A549 (cell line): ENCODE measurements at regions not wholly inside any gene's neighbourhood (a gene's known extent, or its start where the extent isn't known, plus 50 kb on each side); places are given as distances from the start of the nearest gene placed in this dataset.

Experiments used
- ATAC-seq, 2 experiments: fragments of 200-7000 bp in 1 of 2; fragments of >200 bp in 1 of 2; cut with Nextera tagmentation in 1 of 2; cut with Tn5 transposase in 1 of 2; 3 replicates each; pipeline versions ENCODE4 v1.8.0 to v1.9.1; 2018 to 2020; ENCODE audit warnings: mild to moderate bottlenecking in 1 of 2, moderate library complexity in 1 of 2
- CTCF ChIA-PET: fragments of 300-600 bp; sonication (Branson Sonifier 250); formaldehyde crosslinking; extraction: SDS; loops from one replicate; lab custom pipeline; 2021; ENCODE audit warnings: antibody characterized with exemption, inconsistent platforms; lab: Yijun Ruan, JAX
- POLR2A ChIA-PET: fragments of 350-600 bp; formaldehyde crosslinking; extraction: SDS; loops from one replicate; lab custom pipeline; 2021; ENCODE audit warnings: antibody characterized with exemption, inconsistent platforms; lab: Yijun Ruan, JAX
- DNase-seq, 2 experiments: peaks; one replicate each; pipeline versions ENCODE4 v3.0.0 to v3.0.0-alpha.2; 2011 to 2016; ENCODE audit warnings: low read depth in 1 of 2, low spot score in 1 of 2
- FAIRE-seq: peaks from 2 replicates; lab custom pipeline; 2011; peaks lifted over from hg19 to GRCh38; lab: Jason Lieb, UNC
- H3K27ac ChIP-seq, 2 experiments: fragments of >200 bp; sonication (Bioruptor Twin); formaldehyde crosslinking; 3 replicates each; pipeline ENCODE4 v1.5.1; 2016 to 2017
- H3K4me1 ChIP-seq: fragments of >200 bp; sonication (Bioruptor Twin); formaldehyde crosslinking; 3 replicates; pipeline ENCODE4 v1.6.1; 2016
- H3K4me2 ChIP-seq: fragments of >200 bp; sonication (Bioruptor Twin); formaldehyde crosslinking; 3 replicates; pipeline ENCODE4 v1.6.1; 2016
- H3K4me3 ChIP-seq: fragments of >200 bp; sonication (Bioruptor Twin); formaldehyde crosslinking; 3 replicates; pipeline ENCODE4 v1.5.1; 2016
- H3K9me3 ChIP-seq: fragments of >200 bp; sonication (Bioruptor Twin); formaldehyde crosslinking; 3 replicates; pipeline ENCODE4 v1.6.1; 2016
- CBX2 ChIP-seq: fragments of 200-600 bp; sonication (generic); IDR thresholded peaks from 2 replicates; pipeline ENCODE4 v1.6.1; 2016; ENCODE audit warnings: low read depth, mild to moderate bottlenecking, borderline replicate concordance
- ESRRA ChIP-seq: fragments of 150-350 bp; IDR thresholded peaks from 2 replicates; pipeline ENCODE4 v1.6.1; 2014; ENCODE audit warnings: mild to moderate bottlenecking, low read length, borderline replicate concordance
- FOSL2 ChIP-seq, 2 experiments: fragments of 450-650 bp in 1 of 2; fragments of >200 bp in 1 of 2; sonication (Bioruptor Twin) in 1 of 2; formaldehyde crosslinking; IDR thresholded peaks; 2 replicates each; pipeline versions ENCODE4 v1.5.0 to v1.6.1; 2016 to 2020; ENCODE audit warnings: mild to moderate bottlenecking in 1 of 2, moderate library complexity in 1 of 2
- GATA3 ChIP-seq: IDR thresholded peaks from 2 replicates; pipeline ENCODE4 v1.6.1; 2012; ENCODE audit warnings: borderline replicate concordance
- HEYL ChIP-seq: fragments of 250-450 bp; sonication (Bioruptor Pico); IDR thresholded peaks from 2 replicates; pipeline ENCODE4 v1.8.0; 2021; ENCODE audit warnings: mild to moderate bottlenecking, moderate library complexity
- JUN ChIP-seq, 2 experiments: fragments of >200 bp; sonication (Bioruptor Twin); formaldehyde crosslinking; IDR thresholded peaks; 2 replicates in 1 of 2; 3 replicates in 1 of 2; pipeline ENCODE4 v1.6.1; 2016 to 2017
- MAFK ChIP-seq: fragments of 450-650 bp; IDR thresholded peaks from 2 replicates; pipeline ENCODE4 v1.6.1; 2014; ENCODE audit not compliant: partially characterized antibody
- MAZ ChIP-seq: fragments of 150-350 bp; IDR thresholded peaks from 2 replicates; pipeline ENCODE4 v1.6.1; 2014; ENCODE audit warnings: antibody characterized with exemption, low read depth, low read length, borderline replicate concordance
- NR3C1 ChIP-seq: fragments of >200 bp; sonication (Bioruptor Twin); formaldehyde crosslinking; IDR thresholded peaks from 3 replicates; pipeline ENCODE4 v1.6.1; 2017
- POLR2AphosphoS2 ChIP-seq: conservative IDR thresholded peaks from 2 replicates; pipeline ENCODE4 v1.6.1; 2012; ENCODE audit warnings: low read length, improper control_type of control experiment, inconsistent platforms
- RAD21 ChIP-seq, 2 experiments: fragments of >200 bp in 1 of 2; sonication (Bioruptor Twin) in 1 of 2; formaldehyde crosslinking in 1 of 2; IDR thresholded peaks in 1 of 2; conservative IDR thresholded peaks in 1 of 2; 2 replicates in 1 of 2; 3 replicates in 1 of 2; pipeline ENCODE4 v1.6.1; 2012 to 2018; ENCODE audit warnings: inconsistent platforms in 1 of 2
- RNF2 ChIP-seq: fragments of 200-600 bp; sonication (generic); IDR thresholded peaks from 2 replicates; pipeline ENCODE4 v1.6.1; 2016; ENCODE audit warnings: low read depth, mild to moderate bottlenecking, antibody characterized with exemption, moderate library complexity, borderline replicate concordance
- USF2 ChIP-seq: fragments of 450-650 bp; IDR thresholded peaks from 2 replicates; pipeline ENCODE4 v1.6.1; 2014; ENCODE audit warnings: antibody characterized with exemption
- ZC3H11A ChIP-seq: fragments of 450-650 bp; IDR thresholded peaks from 2 replicates; pipeline ENCODE4 v1.6.1; 2014; ENCODE audit warnings: antibody characterized with exemption, mild to moderate bottlenecking
- ZSCAN20 ChIP-seq: fragments of 250-450 bp; sonication (Bioruptor Pico); IDR thresholded peaks from 2 replicates; pipeline ENCODE4 v1.8.0; 2022; ENCODE audit warnings: mild to moderate bottlenecking, moderate library complexity
- WGBS: methylation state at CpG from one replicate; pipeline ENCODE4 v1.1.6; 2017; ENCODE audit errors: missing lambda C conversion rate; 5-methylcytosine and 5-hydroxymethylcytosine counted together

- TF ChIP-seq RAD21 (conservative IDR thresholded peaks at IDR 0.05 in 1 of 2, IDR thresholded peaks at IDR 0.05 in 1 of 2) = no peak
Observed at GRCh38 chr21:41582298-41582840, 74.4 kb upstream of the TMPRSS2 start (continued).

- Histone ChIP-seq H3K4me1 (peaks cover 6% of the 10 kb centered on the region; the same call in 2 of the 3 replicates), H3K4me3 (no peak overlapping the region), H3K9me3 (peaks cover 14% of the 10 kb centered on the region; the same call in 2 of the 3 replicates), H3K27ac (no peak overlapping the region), H3K4me2 (no peak overlapping the region)
- no peak for ATAC-seq
- ChIA-PET POLR2A (no interaction called here), CTCF (no interaction called here)
- TF ChIP-seq JUN (IDR thresholded peaks at IDR 0.05) (no peak), ZC3H11A (no peak), HEYL (CRISPR knock-in tag) (no peak), POLR2AphosphoS2 (no peak), RNF2 (no peak), USF2 (no peak)
- no peak for FAIRE-seq
- WGBS = 89% methylated on average over 16 of the region's 16 CpGs
- DNase-seq = no peak
Observed at GRCh38 chr21:41581592-41582228, 73.8 kb upstream of the TMPRSS2 start.

GRCh38 chr21:41580758-41581554, 73.0 kb upstream of the TMPRSS2 start:
- WGBS = 72% methylated on average over 12 of the region's 13 CpGs
- H3K9me3 ChIP-seq = peaks cover 14% of the 10 kb centered on the region; the same call in 2 of the 3 replicates
- ATAC-seq (no peak), FAIRE-seq (no peak), DNase-seq (no peak)
- H3K4me2 ChIP-seq = no peak overlapping the region
- TF ChIP-seq MAZ = no peak
- TF ChIP-seq NR3C1 = no peak
- no peak for TF ChIP-seq CBX2
- no peak for TF ChIP-seq FOSL2 (IDR thresholded peaks at IDR 0.05)
- TF ChIP-seq FOSL2 (CRISPR knock-in tag; IDR thresholded peaks at IDR 0.05) = no peak
- no peak overlapping the region for H3K27ac ChIP-seq
- ChIA-PET POLR2A (no interaction called here), CTCF (interaction anchor here (1.2 kb wide), 2 partner anchors 8 to 32 kb away, joined by 3 to 5 read pairs; no protein-coding TSS in a partner anchor)
- H3K4me3 ChIP-seq = no peak overlapping the region
- H3K4me1 ChIP-seq = peaks cover 6% of the 10 kb centered on the region; the same call in 2 of the 3 replicates

GRCh38 chr21:41579692-41580091, 71.7 kb upstream of the TMPRSS2 start:
- TF ChIP-seq ESRRA (no peak), ZSCAN20 (CRISPR knock-in tag) (no peak), POLR2AphosphoS2 (no peak), MAFK (no peak), GATA3 (no peak)
- FAIRE-seq (no peak), ATAC-seq (no peak), DNase-seq (no peak)
- Histone ChIP-seq H3K4me3 (no peak overlapping the region), H3K9me3 (peaks cover 14% of the 10 kb centered on the region; the same call in 2 of the 3 replicates), H3K27ac (no peak overlapping the region), H3K4me2 (no peak overlapping the region), H3K4me1 (peaks cover 6% of the 10 kb centered on the region; the same call in 2 of the 3 replicates)
- ChIA-PET CTCF (interaction anchor here (0.8 to 1.3 kb wide), 4 partner anchors 9 to 104 kb away, joined by 3 to 5 read pairs (median 4); no protein-coding TSS in a partner anchor), POLR2A (no interaction called here)
- 71% methylated on average over 4 of the region's 4 CpGs for WGBS
